Natural killer cell (primary cell): ENCODE measurements at regions not wholly inside any gene's neighbourhood (a gene's known extent, or its start where the extent isn't known, plus 50 kb on each side); places are given as distances from the start of the nearest gene placed in this dataset.
"Not testable (repeated sequence)": the region's sequence is repeated elsewhere in the genome, so short reads cannot be mapped to it uniquely, and the experiment has no call there.

Experiments used
- ATAC-seq, 3 donors: fragments of 150-1000 bp in 2 of 3; fragments of 200-7000 bp in 1 of 3; cut with Tn5 transposase; 1 replicate in 1 of 3; 2 replicates in 2 of 3; pipeline ENCODE4 v1.10.0; 2021; ENCODE audit warnings: mild to moderate bottlenecking in 2 of 3, moderate library complexity in 2 of 3
- DNase-seq, 2 donors: peaks; one replicate each; pipeline versions ENCODE4 v3.0.0 to v3.0.0-alpha.2; 2013 to 2021; ENCODE audit warnings: mixed read lengths in 1 of 2
- H3K27ac ChIP-seq: one replicate; pipeline ENCODE4 v1.5.1; 2013; ENCODE audit warnings: mild to moderate bottlenecking, low read length
- H3K27me3 ChIP-seq: one replicate; pipeline ENCODE4 v1.6.1; 2013; ENCODE audit warnings: low read length; ENCODE audit not compliant: control insufficient read depth, insufficient read depth
- H3K36me3 ChIP-seq: one replicate; pipeline ENCODE4 v1.6.1; 2013; ENCODE audit warnings: low read length; ENCODE audit not compliant: control insufficient read depth, insufficient read depth
- H3K4me1 ChIP-seq: one replicate; pipeline ENCODE4 v1.6.1; 2013; ENCODE audit warnings: low read length; ENCODE audit not compliant: control insufficient read depth, insufficient read depth
- H3K4me3 ChIP-seq: one replicate; pipeline ENCODE4 v1.5.1; 2013; ENCODE audit warnings: low read length
- H3K9me3 ChIP-seq: one replicate; pipeline ENCODE4 v1.6.1; 2013; ENCODE audit warnings: low read length; ENCODE audit not compliant: control insufficient read depth, insufficient read depth
- H3K27ac Mint-ChIP-seq, 2 donors: one replicate each; pipeline ENCODE4 v1.8.0; 2022; ENCODE audit warnings: mild to moderate bottlenecking in 2 of 2, mixed read lengths in 2 of 2, moderate library complexity in 1 of 2
- H3K27me3 Mint-ChIP-seq, 2 donors: one replicate each; pipeline ENCODE4 v1.8.0; 2022; ENCODE audit warnings: low read depth in 2 of 2, mixed read lengths in 2 of 2
- H3K36me3 Mint-ChIP-seq: one replicate; pipeline ENCODE4 v1.8.0; 2022; ENCODE audit warnings: mixed read lengths
- H3K4me1 Mint-ChIP-seq, 2 donors: one replicate each; pipeline ENCODE4 v1.8.0; 2022; ENCODE audit warnings: mixed read lengths in 2 of 2
- H3K4me3 Mint-ChIP-seq: one replicate; pipeline ENCODE4 v1.8.0; 2022; ENCODE audit warnings: mild to moderate bottlenecking, moderate library complexity, mixed read lengths
- H3K9me3 Mint-ChIP-seq, 2 donors: one replicate each; pipeline ENCODE4 v1.8.0; 2022; ENCODE audit warnings: mixed read lengths in 2 of 2
- WGBS: methylation state at CpG from one replicate; pipeline ENCODE4 v1.1.7; 2013; ENCODE audit warnings: missing lambda C conversion rate; ENCODE audit not compliant: insufficient coverage; 5-methylcytosine and 5-hydroxymethylcytosine counted together
- intact Hi-C: fragments of 100-400 bp; cut with micrococcal nuclease; formaldehyde crosslinking; loops from one replicate; pipeline ENCODE4 v1.14.2; 2022
- TF ChIP-seq, protein P1 (sequence below): fragments of 200-600 bp; IDR thresholded peaks from one replicate; pipeline ENCODE4 v1.8.0; 2022; ENCODE audit warnings: antibody characterized with exemption

GRCh38 chr9:108033976-108034964, 544.7 kb upstream of the KLF4 start:
- intact Hi-C loops = no loop called here
- TF ChIP-seq, protein P1, sequence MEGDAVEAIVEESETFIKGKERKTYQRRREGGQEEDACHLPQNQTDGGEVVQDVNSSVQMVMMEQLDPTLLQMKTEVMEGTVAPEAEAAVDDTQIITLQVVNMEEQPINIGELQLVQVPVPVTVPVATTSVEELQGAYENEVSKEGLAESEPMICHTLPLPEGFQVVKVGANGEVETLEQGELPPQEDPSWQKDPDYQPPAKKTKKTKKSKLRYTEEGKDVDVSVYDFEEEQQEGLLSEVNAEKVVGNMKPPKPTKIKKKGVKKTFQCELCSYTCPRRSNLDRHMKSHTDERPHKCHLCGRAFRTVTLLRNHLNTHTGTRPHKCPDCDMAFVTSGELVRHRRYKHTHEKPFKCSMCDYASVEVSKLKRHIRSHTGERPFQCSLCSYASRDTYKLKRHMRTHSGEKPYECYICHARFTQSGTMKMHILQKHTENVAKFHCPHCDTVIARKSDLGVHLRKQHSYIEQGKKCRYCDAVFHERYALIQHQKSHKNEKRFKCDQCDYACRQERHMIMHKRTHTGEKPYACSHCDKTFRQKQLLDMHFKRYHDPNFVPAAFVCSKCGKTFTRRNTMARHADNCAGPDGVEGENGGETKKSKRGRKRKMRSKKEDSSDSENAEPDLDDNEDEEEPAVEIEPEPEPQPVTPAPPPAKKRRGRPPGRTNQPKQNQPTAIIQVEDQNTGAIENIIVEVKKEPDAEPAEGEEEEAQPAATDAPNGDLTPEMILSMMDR = no peak
- Mint-ChIP-seq H3K36me3 (no peaks in the 10 kb centered on the region), H3K4me3 (no peak overlapping the region), H3K27ac (no peak overlapping the region), H3K27me3 (no peaks in the 10 kb centered on the region), H3K9me3 (peaks cover 7 to 12% of the 10 kb centered on the region in 2 donors), H3K4me1 (no peaks in the 10 kb centered on the region)
- Histone ChIP-seq H3K9me3 (no peaks in the 10 kb centered on the region), H3K27ac (no peak overlapping the region), H3K4me3 (no peak overlapping the region), H3K4me1 (no peaks in the 10 kb centered on the region), H3K27me3 (no peaks in the 10 kb centered on the region), H3K36me3 (no peaks in the 10 kb centered on the region)
- WGBS = 88% methylated on average over 5 of the region's 5 CpGs
- DNase-seq (no peak), ATAC-seq (no peak)

DNA sequence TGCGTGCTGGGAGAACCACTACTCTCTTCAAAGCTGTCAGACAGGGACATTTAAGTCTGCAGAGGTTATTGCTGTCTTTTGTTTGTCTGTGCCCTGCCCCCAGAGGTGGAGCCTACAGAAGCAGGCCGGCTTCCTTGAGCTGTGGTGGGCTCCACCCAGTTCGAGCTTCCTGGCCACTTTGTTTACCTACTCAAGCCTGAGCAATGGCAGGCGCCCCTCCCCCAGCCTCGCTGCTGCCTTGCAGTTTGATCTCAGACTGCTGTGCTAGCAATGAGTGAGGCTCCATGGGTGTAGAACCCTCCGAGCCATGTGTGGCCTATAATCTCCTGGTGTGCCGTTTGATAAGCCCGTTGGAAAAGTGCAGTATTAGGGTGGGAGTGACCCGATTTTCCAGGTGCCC, 542.5 kb upstream of the KLF4 start:
- H3K27me3 Mint-ChIP-seq, H3K36me3 Mint-ChIP-seq, H3K4me1 ChIP-seq, H3K9me3 ChIP-seq, H3K4me3 ChIP-seq, H3K27ac Mint-ChIP-seq, DNase-seq, H3K4me3 Mint-ChIP-seq, intact Hi-C loops, ATAC-seq, H3K27me3 ChIP-seq, H3K27ac ChIP-seq, H3K4me1 Mint-ChIP-seq, H3K36me3 ChIP-seq, H3K9me3 Mint-ChIP-seq: not testable (repeated sequence)
- WGBS = 87% methylated on average over 9 of the region's 9 CpGs

GRCh38 chr9:108031221-108031620, 541.7 kb upstream of the KLF4 start:
- 86% methylated on average over 8 of the region's 11 CpGs for WGBS
- intact Hi-C loops = not testable (repeated sequence)

DNA sequence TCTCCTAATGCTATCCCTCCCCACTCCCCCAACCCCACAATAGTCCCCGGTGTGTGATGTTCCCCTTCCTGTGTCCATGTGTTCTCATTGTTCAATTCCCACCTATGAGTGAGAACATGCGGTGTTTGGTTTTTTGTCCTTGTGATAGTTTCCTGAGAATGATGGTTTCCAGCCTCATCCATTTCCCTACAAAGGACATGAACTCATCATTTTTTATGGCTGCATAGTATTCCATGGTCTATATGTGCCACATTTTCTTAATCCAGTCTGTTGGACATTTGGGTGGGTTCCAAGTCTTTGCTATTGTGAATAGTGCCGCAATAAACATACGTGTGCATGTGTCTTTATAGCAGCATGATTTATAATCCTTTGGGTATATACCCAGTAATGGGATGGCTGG, 537.1 kb upstream of the KLF4 start:
- H3K27me3 ChIP-seq, H3K36me3 Mint-ChIP-seq, DNase-seq, H3K4me1 ChIP-seq, H3K9me3 Mint-ChIP-seq, H3K27ac Mint-ChIP-seq, intact Hi-C loops, ATAC-seq, H3K4me3 ChIP-seq, H3K9me3 ChIP-seq, H3K4me3 Mint-ChIP-seq, H3K36me3 ChIP-seq, H3K4me1 Mint-ChIP-seq, H3K27ac ChIP-seq, H3K27me3 Mint-ChIP-seq: not testable (repeated sequence)
- WGBS = no CpG with 5 or more reads among the region's 4 CpGs

More at GRCh38 chr9:108031221-108031620, 541.7 kb upstream of the KLF4 start:
- not testable (repeated sequence) for DNase-seq, H3K27ac ChIP-seq, H3K9me3 ChIP-seq, H3K4me1 Mint-ChIP-seq, H3K4me3 Mint-ChIP-seq, H3K9me3 Mint-ChIP-seq, H3K36me3 ChIP-seq, H3K36me3 Mint-ChIP-seq, H3K27me3 ChIP-seq, H3K27me3 Mint-ChIP-seq, H3K4me3 ChIP-seq, H3K27ac Mint-ChIP-seq, H3K4me1 ChIP-seq, ATAC-seq

- Histone ChIP-seq H3K4me3 (no peak overlapping the region), H3K36me3 (no peaks in the 10 kb centered on the region), H3K9me3 (no peaks in the 10 kb centered on the region), H3K27ac (no peak overlapping the region), H3K27me3 (no peaks in the 10 kb centered on the region), H3K4me1 (no peaks in the 10 kb centered on the region)
- TF ChIP-seq, protein P1 = no peak
- no peak overlapping the region for H3K27ac Mint-ChIP-seq
- no peaks in the 10 kb centered on the region for H3K27me3 Mint-ChIP-seq
- no peak overlapping the region for H3K4me3 Mint-ChIP-seq
- intact Hi-C loops = no loop called here
- H3K9me3 Mint-ChIP-seq = peaks cover 3 to 4% of the 10 kb centered on the region in 2 donors
- H3K4me1 Mint-ChIP-seq = no peaks in the 10 kb centered on the region
- DNase-seq (no peak), ATAC-seq (no peak)
- H3K36me3 Mint-ChIP-seq = no peaks in the 10 kb centered on the region
Observed at GRCh38 chr9:108024604-108025003, 535.0 kb upstream of the KLF4 start.
